Kidney (tissue), 13 donors: ENCODE measurements at regions not wholly inside any gene's neighbourhood (a gene's known extent, or its start where the extent isn't known, plus 50 kb on each side); places are given as distances from the start of the nearest gene placed in this dataset.

Source experiments
- DNase-seq, 5 donors: peaks; one replicate each; pipeline ENCODE4 v3.0.0-alpha.2; 2013 to 2020
- FAIRE-seq: peaks from 2 replicates; lab custom pipeline; 2012; peaks lifted over from hg19 to GRCh38; lab: Jason Lieb, UNC
- H3K27ac ChIP-seq, 2 donors: one replicate each; pipeline ENCODE4 v1.7.0; 2013; ENCODE audit warnings: low read depth in 2 of 2, low read length in 2 of 2, inconsistent platforms in 1 of 2
- H3K27me3 ChIP-seq: one replicate; pipeline ENCODE4 v1.7.1; 2013; ENCODE audit warnings: low read length, inconsistent platforms; ENCODE audit not compliant: control insufficient read depth, insufficient read depth
- H3K36me3 ChIP-seq, 3 donors: one replicate each; pipeline versions ENCODE4 v1.7.0 to v1.7.1; 2013; ENCODE audit warnings: low read length in 3 of 3, control low read depth in 1 of 3, inconsistent platforms in 1 of 3; ENCODE audit not compliant: insufficient read depth in 3 of 3, control insufficient read depth in 2 of 3
- H3K4me1 ChIP-seq, 3 donors: one replicate each; pipeline versions ENCODE4 v1.7.0 to v1.7.1; 2013; ENCODE audit warnings: low read length in 3 of 3, inconsistent platforms in 1 of 3, low read depth in 1 of 3; ENCODE audit not compliant: control insufficient read depth in 2 of 3, insufficient read depth in 2 of 3
- H3K4me3 ChIP-seq, 3 donors: one replicate each; pipeline versions ENCODE4 v1.7.0 to v1.8.1; 2013; ENCODE audit warnings: low read length in 3 of 3, control low read depth in 1 of 3, inconsistent platforms in 1 of 3
- H3K9ac ChIP-seq, 3 donors: one replicate each; pipeline versions ENCODE4 v1.7.0 to v1.7.1; 2013; ENCODE audit warnings: low read length in 3 of 3, control low read depth in 1 of 3, inconsistent platforms in 1 of 3
- H3K9me3 ChIP-seq, 3 donors: one replicate each; pipeline versions ENCODE4 v1.7.0 to v1.7.1; 2013; ENCODE audit warnings: low read length in 3 of 3, control low read depth in 1 of 3, inconsistent platforms in 1 of 3; ENCODE audit not compliant: control insufficient read depth in 2 of 3, insufficient read depth in 1 of 3
- CTCF ChIP-seq: IDR thresholded peaks from 3 replicates; pipeline ENCODE4 v1.5.1; 2012; ENCODE audit warnings: mild to moderate bottlenecking, moderate library complexity, borderline replicate concordance; ENCODE audit not compliant: insufficient read depth; ENCODE audit errors: extremely low read depth
- intact Hi-C: fragments of 100-400 bp; cut with DNase I; formaldehyde crosslinking; loops from one replicate; pipeline ENCODE4 v1.11.1; 2022
- donor health status: control.
- donor health status: control.
- donor health status: control.
- donor health status: control.
- donor health status: control.
- donor health status: DM: yes; HTN: yes; CAD: no.
- donor health status: Normal renal cell carcinoma (clear cell type).

- intact Hi-C loops = no loop called here
- Histone ChIP-seq H3K27me3 (no peaks in the 10 kb centered on the region), H3K4me1 (peaks cover 0 to 8% (median 3%) of the 10 kb centered on the region in 3 donors), H3K36me3 (no peaks in the 10 kb centered on the region), H3K9ac (no peak overlapping the region), H3K4me3 (no peak overlapping the region), H3K9me3 (no peaks in the 10 kb centered on the region), H3K27ac (no peak overlapping the region)
- FAIRE-seq = no peak
- DNase-seq = no peak
- TF ChIP-seq CTCF = no peak
Measured at GRCh38 chr1:234697015-234697414, 87.0 kb upstream of the IRF2BP2 start.

- Histone ChIP-seq H3K4me1 (peaks cover 0 to 8% (median 3%) of the 10 kb centered on the region in 3 donors), H3K36me3 (no peaks in the 10 kb centered on the region), H3K4me3 (no peak overlapping the region), H3K9ac (no peak overlapping the region), H3K27me3 (no peaks in the 10 kb centered on the region), H3K27ac (no peak overlapping the region), H3K9me3 (no peaks in the 10 kb centered on the region)
- TF ChIP-seq CTCF = no peak
- DNase-seq (no peak), FAIRE-seq (no peak)
- intact Hi-C loops = no loop called here
Measured at GRCh38 chr1:234696148-234696576, 86.2 kb upstream of the IRF2BP2 start.

GRCh38 chr1:234694661-234695060, 84.7 kb upstream of the IRF2BP2 start:
- H3K27ac ChIP-seq = no peak overlapping the region
- H3K4me1 ChIP-seq = no peaks in the 10 kb centered on the region
- FAIRE-seq (no peak), DNase-seq (no peak)
- intact Hi-C loops = no loop called here
- TF ChIP-seq CTCF = no peak
- no peak overlapping the region for H3K9ac ChIP-seq
- H3K36me3 ChIP-seq = no peaks in the 10 kb centered on the region
- no peak overlapping the region for H3K4me3 ChIP-seq
- no peaks in the 10 kb centered on the region for H3K27me3 ChIP-seq
- H3K9me3 ChIP-seq = no peaks in the 10 kb centered on the region

- FAIRE-seq (no peak), DNase-seq (no peak)
- Histone ChIP-seq H3K9ac (no peak overlapping the region), H3K36me3 (no peaks in the 10 kb centered on the region), H3K4me1 (no peaks in the 10 kb centered on the region), H3K27me3 (no peaks in the 10 kb centered on the region), H3K27ac (no peak overlapping the region), H3K9me3 (no peaks in the 10 kb centered on the region), H3K4me3 (no peak overlapping the region)
- TF ChIP-seq CTCF = no peak
- intact Hi-C loops = no loop called here
Measured at GRCh38 chr1:234692966-234693580, 83.1 kb upstream of the IRF2BP2 start.
